SK-N-SH treated with all-trans-retinoic acid at 6 μM for 48 hours (cell line): ENCODE measurements at regions not wholly inside any gene's neighbourhood (a gene's known extent, or its start where the extent isn't known, plus 50 kb on each side); places are given as distances from the start of the nearest gene placed in this dataset.

Source experiments
- BACH2 ChIP-seq: fragments of 250-450 bp; sonication (Bioruptor Pico); IDR thresholded peaks from 2 replicates; pipeline ENCODE4 v1.9.0; 2021; ENCODE audit warnings: mild to moderate bottlenecking, borderline replicate concordance
- CREB5 ChIP-seq: fragments of 250-450 bp; sonication (Bioruptor Pico); IDR thresholded peaks from 2 replicates; pipeline ENCODE4 v1.5.1; 2020; ENCODE audit warnings: low read depth, mild to moderate bottlenecking, moderate library complexity
- CSDC2 ChIP-seq: fragments of 250-450 bp; sonication (Bioruptor Pico); IDR thresholded peaks from 2 replicates; pipeline ENCODE4 v1.5.0; 2020; ENCODE audit warnings: mild to moderate bottlenecking, moderate library complexity
- CSRNP3 ChIP-seq: fragments of 250-450 bp; sonication (Bioruptor Pico); IDR thresholded peaks from 2 replicates; pipeline ENCODE4 v1.5.1; 2021; ENCODE audit warnings: mild to moderate bottlenecking, moderate library complexity
- ESRRG ChIP-seq: fragments of 250-450 bp; sonication (Bioruptor Pico); IDR thresholded peaks from 2 replicates; pipeline ENCODE4 v1.6.1; 2021; ENCODE audit warnings: mild to moderate bottlenecking
- GLIS3 ChIP-seq: fragments of 250-450 bp; sonication (Bioruptor Pico); IDR thresholded peaks from 2 replicates; pipeline ENCODE4 v1.5.0; 2020; ENCODE audit warnings: mild to moderate bottlenecking, moderate library complexity
- ISL1 ChIP-seq: fragments of 250-450 bp; sonication (Bioruptor Pico); IDR thresholded peaks from 2 replicates; pipeline ENCODE4 v2.1.2; 2022; ENCODE audit warnings: mild to moderate bottlenecking, moderate library complexity
- PPARA ChIP-seq: fragments of 250-450 bp; sonication (Bioruptor Pico); IDR thresholded peaks from 2 replicates; pipeline ENCODE4 v1.5.0; 2020; ENCODE audit warnings: mild to moderate bottlenecking, borderline replicate concordance
- ZFP3 ChIP-seq: fragments of 250-450 bp; sonication (Bioruptor Pico); IDR thresholded peaks from 2 replicates; pipeline ENCODE4 v1.5.0; 2020; ENCODE audit warnings: mild to moderate bottlenecking, moderate library complexity
- ZFP30 ChIP-seq: fragments of 450-650 bp; formaldehyde crosslinking; IDR thresholded peaks from 2 replicates; pipeline ENCODE4 v1.5.0; 2022; ENCODE audit warnings: mild to moderate bottlenecking, moderate library complexity
- ZNF70 ChIP-seq: fragments of 450-650 bp; formaldehyde crosslinking; IDR thresholded peaks from 2 replicates; pipeline ENCODE4 v1.5.0; 2020; ENCODE audit warnings: mild to moderate bottlenecking, moderate library complexity
- TF ChIP-seq, protein P1 (sequence below): fragments of 250-450 bp; sonication (Bioruptor Pico); IDR thresholded peaks from 2 replicates; pipeline ENCODE4 v1.8.0; 2020; ENCODE audit warnings: mild to moderate bottlenecking, moderate library complexity, borderline replicate concordance
- TF ChIP-seq, protein P2 (sequence below): fragments of 250-450 bp; sonication (Bioruptor Pico); IDR thresholded peaks from 2 replicates; pipeline ENCODE4 v1.8.0; 2021; ENCODE audit warnings: low read depth, mild to moderate bottlenecking, moderate library complexity, borderline replicate concordance

DNA sequence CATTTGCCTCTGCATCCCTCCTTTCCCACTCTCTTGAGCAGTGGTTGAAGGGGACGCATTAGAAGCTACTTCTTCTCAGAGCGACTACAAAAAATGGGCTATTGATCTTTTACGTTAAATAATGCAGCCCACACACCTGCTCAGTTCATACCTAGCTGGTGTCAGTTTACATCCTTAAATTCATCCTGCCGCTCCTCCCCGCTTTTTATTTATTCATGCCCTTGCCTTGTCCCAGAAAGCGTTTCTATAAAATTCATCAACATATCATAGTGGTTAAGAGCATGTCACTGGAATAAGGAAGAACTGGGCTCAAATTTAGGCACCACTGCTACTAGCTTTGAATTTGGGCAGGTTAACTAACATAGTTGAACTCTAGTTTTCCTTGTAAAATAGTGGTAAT, 66.0 kb upstream of the TINAGL1 start:
- TF ChIP-seq, protein P1, sequence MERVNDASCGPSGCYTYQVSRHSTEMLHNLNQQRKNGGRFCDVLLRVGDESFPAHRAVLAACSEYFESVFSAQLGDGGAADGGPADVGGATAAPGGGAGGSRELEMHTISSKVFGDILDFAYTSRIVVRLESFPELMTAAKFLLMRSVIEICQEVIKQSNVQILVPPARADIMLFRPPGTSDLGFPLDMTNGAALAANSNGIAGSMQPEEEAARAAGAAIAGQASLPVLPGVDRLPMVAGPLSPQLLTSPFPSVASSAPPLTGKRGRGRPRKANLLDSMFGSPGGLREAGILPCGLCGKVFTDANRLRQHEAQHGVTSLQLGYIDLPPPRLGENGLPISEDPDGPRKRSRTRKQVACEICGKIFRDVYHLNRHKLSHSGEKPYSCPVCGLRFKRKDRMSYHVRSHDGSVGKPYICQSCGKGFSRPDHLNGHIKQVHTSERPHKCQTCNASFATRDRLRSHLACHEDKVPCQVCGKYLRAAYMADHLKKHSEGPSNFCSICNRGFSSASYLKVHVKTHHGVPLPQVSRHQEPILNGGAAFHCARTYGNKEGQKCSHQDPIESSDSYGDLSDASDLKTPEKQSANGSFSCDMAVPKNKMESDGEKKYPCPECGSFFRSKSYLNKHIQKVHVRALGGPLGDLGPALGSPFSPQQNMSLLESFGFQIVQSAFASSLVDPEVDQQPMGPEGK (CRISPR knock-in tag), result no peak
- TF ChIP-seq BACH2 (CRISPR knock-in tag), result no peak
- TF ChIP-seq CREB5 (CRISPR knock-in tag), result no peak
- no peak for TF ChIP-seq CSDC2 (CRISPR knock-in tag)
- TF ChIP-seq, protein P2, sequence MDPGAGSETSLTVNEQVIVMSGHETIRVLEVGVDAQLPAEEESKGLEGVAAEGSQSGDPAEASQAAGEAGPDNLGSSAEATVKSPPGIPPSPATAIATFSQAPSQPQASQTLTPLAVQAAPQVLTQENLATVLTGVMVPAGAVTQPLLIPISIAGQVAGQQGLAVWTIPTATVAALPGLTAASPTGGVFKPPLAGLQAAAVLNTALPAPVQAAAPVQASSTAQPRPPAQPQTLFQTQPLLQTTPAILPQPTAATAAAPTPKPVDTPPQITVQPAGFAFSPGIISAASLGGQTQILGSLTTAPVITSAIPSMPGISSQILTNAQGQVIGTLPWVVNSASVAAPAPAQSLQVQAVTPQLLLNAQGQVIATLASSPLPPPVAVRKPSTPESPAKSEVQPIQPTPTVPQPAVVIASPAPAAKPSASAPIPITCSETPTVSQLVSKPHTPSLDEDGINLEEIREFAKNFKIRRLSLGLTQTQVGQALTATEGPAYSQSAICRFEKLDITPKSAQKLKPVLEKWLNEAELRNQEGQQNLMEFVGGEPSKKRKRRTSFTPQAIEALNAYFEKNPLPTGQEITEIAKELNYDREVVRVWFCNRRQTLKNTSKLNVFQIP (CRISPR knock-in tag), result no peak
- no peak for TF ChIP-seq PPARA
- no peak for TF ChIP-seq CSRNP3 (CRISPR knock-in tag)
- TF ChIP-seq ESRRG (CRISPR knock-in tag), result no peak
- TF ChIP-seq ZNF70 (CRISPR knock-in tag), result no peak
- TF ChIP-seq ISL1, result no peak
- TF ChIP-seq ZFP3 (CRISPR knock-in tag), result no peak
- no peak for TF ChIP-seq ZFP30 (CRISPR knock-in tag)
- no peak for TF ChIP-seq GLIS3
